SU-DHL-6 (cell line): ENCODE measurements at regions not wholly inside any gene's neighbourhood (a gene's known extent, or its start where the extent isn't known, plus 50 kb on each side); places are given as distances from the start of the nearest gene placed in this dataset.

Source experiments
- H2AFZ ChIP-seq: fragments of 200-600 bp; sonication (generic); 2 replicates; pipeline ENCODE4 v1.6.1; 2014; ENCODE audit warnings: low read depth, mild to moderate bottlenecking, moderate library complexity, mixed read lengths, antibody characterized with exemption, low read length; ENCODE audit not compliant: severe bottlenecking
- H3F3A ChIP-seq: fragments of 200-600 bp; shearing (Covaris generic); 2 replicates; pipeline ENCODE4 v1.6.0; 2016; ENCODE audit warnings: antibody characterized with exemption, mild to moderate bottlenecking; ENCODE audit not compliant: insufficient read depth
- H3K27ac ChIP-seq: fragments of 200-600 bp; sonication (generic); 2 replicates; pipeline ENCODE4 v1.5.1; 2016; ENCODE audit warnings: low read depth, mild to moderate bottlenecking, low read length, moderate library complexity, mixed read lengths
- H3K27me3 ChIP-seq: fragments of 200-600 bp; sonication (generic), shearing (Covaris generic); 2 replicates; pipeline ENCODE4 v1.6.0; 2014; ENCODE audit warnings: mild to moderate bottlenecking, low read length
- H3K36me3 ChIP-seq: fragments of 200-600 bp; sonication (generic); 2 replicates; pipeline ENCODE4 v1.6.1; 2014; ENCODE audit warnings: mild to moderate bottlenecking, low read length, mixed read lengths
- H3K4me2 ChIP-seq: fragments of 300-600, 200-600 bp; shearing (Covaris generic), sonication (generic); 2 replicates; pipeline ENCODE4 v1.6.0; 2014; ENCODE audit warnings: low read length, low read depth, mild to moderate bottlenecking; ENCODE audit not compliant: poor library complexity, severe bottlenecking
- H3K4me3 ChIP-seq: fragments of 200-600 bp; sonication (generic); 2 replicates; pipeline ENCODE4 v1.5.1; 2014; ENCODE audit warnings: antibody characterized with exemption, low read length, mild to moderate bottlenecking, mixed read lengths; ENCODE audit not compliant: insufficient read depth, poor library complexity, severe bottlenecking
- H3K79me2 ChIP-seq: fragments of 200-600 bp; sonication (generic); 2 replicates; pipeline ENCODE4 v1.6.1; 2014; ENCODE audit warnings: mild to moderate bottlenecking, low read length, moderate library complexity; ENCODE audit not compliant: insufficient read depth
- H3K9ac ChIP-seq: fragments of 200-600 bp; sonication (generic); 2 replicates; pipeline ENCODE4 v1.7.0; 2014; ENCODE audit warnings: mild to moderate bottlenecking, low read length
- H3K9me2 ChIP-seq: fragments of 200-600 bp; sonication (generic); replicated peaks from 2 replicates; pipeline ENCODE4 v1.6.1; 2014; ENCODE audit warnings: low read length; ENCODE audit not compliant: insufficient read depth
- H3K9me3 ChIP-seq: fragments of 200-600 bp; sonication (generic); 2 replicates; pipeline ENCODE4 v1.6.1; 2014; ENCODE audit warnings: low read length, mixed read lengths; ENCODE audit not compliant: insufficient read depth
- H4K20me1 ChIP-seq: fragments of 200-600 bp; sonication (generic); 2 replicates; pipeline ENCODE4 v1.6.1; 2014; ENCODE audit warnings: low read depth, mild to moderate bottlenecking, antibody characterized with exemption, low read length, moderate library complexity, mixed read lengths
- EZH2phosphoT487 ChIP-seq: fragments of 200-600 bp; sonication (generic), shearing (Covaris generic); conservative IDR thresholded peaks from 2 replicates; pipeline ENCODE4 v1.6.1; 2018; ENCODE audit warnings: mild to moderate bottlenecking, antibody characterized with exemption, low read length, moderate library complexity, mixed read lengths
- TF ChIP-seq, protein P1 (sequence below): fragments of 200-600 bp; sonication (generic); IDR thresholded peaks from one replicate; pipeline ENCODE4 v1.5.1; 2017; ENCODE audit warnings: antibody characterized with exemption, mild to moderate bottlenecking, low read length, moderate library complexity; ENCODE audit not compliant: insufficient read depth, poor library complexity, severe bottlenecking

GRCh38 chr6:4188801-4189200 is 53.4 kb upstream of the ECI2 start:
- H2AFZ ChIP-seq = no peak overlapping the region
- no peaks in the 10 kb centered on the region for H3K9me3 ChIP-seq
- H3F3A ChIP-seq = no peaks in the 10 kb centered on the region
- no peak overlapping the region for H3K9ac ChIP-seq
- H3K79me2 ChIP-seq = no peaks in the 10 kb centered on the region
- no peaks in the 10 kb centered on the region for H4K20me1 ChIP-seq
- no peak overlapping the region for H3K27ac ChIP-seq
- no peaks in the 10 kb centered on the region for H3K9me2 ChIP-seq
- 0 out of 2 replicates have a peak, but pooled peaks cover 3% of the 10 kb centered on the region for H3K27me3 ChIP-seq
- no peak overlapping the region for H3K4me2 ChIP-seq
- H3K36me3 ChIP-seq = no peaks in the 10 kb centered on the region
- TF ChIP-seq, protein P1, sequence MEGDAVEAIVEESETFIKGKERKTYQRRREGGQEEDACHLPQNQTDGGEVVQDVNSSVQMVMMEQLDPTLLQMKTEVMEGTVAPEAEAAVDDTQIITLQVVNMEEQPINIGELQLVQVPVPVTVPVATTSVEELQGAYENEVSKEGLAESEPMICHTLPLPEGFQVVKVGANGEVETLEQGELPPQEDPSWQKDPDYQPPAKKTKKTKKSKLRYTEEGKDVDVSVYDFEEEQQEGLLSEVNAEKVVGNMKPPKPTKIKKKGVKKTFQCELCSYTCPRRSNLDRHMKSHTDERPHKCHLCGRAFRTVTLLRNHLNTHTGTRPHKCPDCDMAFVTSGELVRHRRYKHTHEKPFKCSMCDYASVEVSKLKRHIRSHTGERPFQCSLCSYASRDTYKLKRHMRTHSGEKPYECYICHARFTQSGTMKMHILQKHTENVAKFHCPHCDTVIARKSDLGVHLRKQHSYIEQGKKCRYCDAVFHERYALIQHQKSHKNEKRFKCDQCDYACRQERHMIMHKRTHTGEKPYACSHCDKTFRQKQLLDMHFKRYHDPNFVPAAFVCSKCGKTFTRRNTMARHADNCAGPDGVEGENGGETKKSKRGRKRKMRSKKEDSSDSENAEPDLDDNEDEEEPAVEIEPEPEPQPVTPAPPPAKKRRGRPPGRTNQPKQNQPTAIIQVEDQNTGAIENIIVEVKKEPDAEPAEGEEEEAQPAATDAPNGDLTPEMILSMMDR = no peak
- TF ChIP-seq EZH2phosphoT487 = no peak
- no peak overlapping the region for H3K4me3 ChIP-seq

DNA sequence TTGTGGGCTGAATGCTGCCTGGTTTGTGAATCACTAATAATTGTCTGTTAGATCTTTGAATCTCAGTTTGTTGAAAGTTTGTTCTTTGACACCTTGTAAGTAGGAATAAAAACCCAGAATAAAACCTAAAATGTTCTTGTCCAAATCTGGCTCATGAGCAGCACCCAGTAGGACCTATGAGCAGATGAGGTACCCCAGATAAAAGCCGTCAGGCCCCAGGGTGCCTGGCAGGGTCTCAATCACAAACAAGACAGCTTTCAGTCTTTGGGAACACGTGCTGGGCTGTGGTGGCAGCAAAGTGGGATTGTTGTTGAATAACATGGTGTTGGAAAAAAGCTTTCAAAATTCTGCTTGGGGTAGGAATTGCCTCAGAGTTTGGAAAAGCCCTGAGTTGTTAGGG is 52.1 kb upstream of the ECI2 start:
- 0 out of 2 replicates have a peak, but pooled peaks cover 4% of the 10 kb centered on the region for H3K27me3 ChIP-seq
- H3K79me2 ChIP-seq = no peaks in the 10 kb centered on the region
- H3K9me3 ChIP-seq = no peaks in the 10 kb centered on the region
- no peak overlapping the region for H2AFZ ChIP-seq
- H3K9me2 ChIP-seq = no peaks in the 10 kb centered on the region
- no peaks in the 10 kb centered on the region for H3K36me3 ChIP-seq
- H3K4me2 ChIP-seq = no peak overlapping the region
- H3F3A ChIP-seq = no peaks in the 10 kb centered on the region
- H4K20me1 ChIP-seq = no peaks in the 10 kb centered on the region
- H3K27ac ChIP-seq = no peak overlapping the region
- H3K9ac ChIP-seq = no peak overlapping the region
- TF ChIP-seq, protein P1 = no peak
- TF ChIP-seq EZH2phosphoT487 = no peak
- no peak overlapping the region for H3K4me3 ChIP-seq

GRCh38 chr6:4186385-4186784 is 51.0 kb upstream of the ECI2 start:
- Histone ChIP-seq H4K20me1 (no peaks in the 10 kb centered on the region), H2AFZ (no peak overlapping the region), H3K79me2 (no peaks in the 10 kb centered on the region)

More at GRCh38 chr6:4186385-4186784, 51.0 kb upstream of the ECI2 start:
- Histone ChIP-seq H3K27ac (no peak overlapping the region), H3K9ac (no peak overlapping the region), H3K27me3 (0 out of 2 replicates have a peak, but pooled peaks cover 4% of the 10 kb centered on the region), H3K4me2 (no peak overlapping the region), H3K36me3 (no peaks in the 10 kb centered on the region), H3K4me3 (no peak overlapping the region), H3F3A (no peaks in the 10 kb centered on the region), H3K9me2 (no peaks in the 10 kb centered on the region), H3K9me3 (no peaks in the 10 kb centered on the region)
- TF ChIP-seq EZH2phosphoT487 = no peak
- TF ChIP-seq, protein P1 = no peak
